Right renal pelvis (tissue), 4 donors: ENCODE measurements at regions not wholly inside any gene's neighbourhood (a gene's known extent, or its start where the extent isn't known, plus 50 kb on each side); places are given as distances from the start of the nearest gene placed in this dataset.

Experiments
- DNase-seq, 4 donors: peaks; one replicate each; pipeline ENCODE4 v3.0.0-alpha.2; 2013; ENCODE audit warnings: low read depth in 4 of 4, low spot score in 3 of 4, missing footprints in 1 of 4

DNA sequence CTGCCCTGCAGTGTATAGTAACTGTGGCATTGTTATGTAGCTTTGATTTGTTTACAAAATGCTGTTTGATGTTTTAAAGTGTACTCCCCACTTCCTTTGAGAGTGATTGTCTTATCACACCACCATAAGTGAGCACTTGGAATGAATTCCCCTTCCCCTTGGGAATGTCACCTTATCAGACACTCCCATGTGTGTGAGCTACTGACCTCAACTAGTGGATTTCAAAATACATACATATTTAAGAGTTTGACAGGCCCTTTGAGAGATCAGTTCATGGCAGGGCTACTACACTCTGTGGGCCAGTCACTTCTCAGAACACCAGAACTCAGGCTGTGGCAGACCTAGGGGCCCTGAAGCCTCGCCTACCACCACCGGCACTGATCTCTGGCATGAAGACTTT is 547.6 kb downstream of the NR2F2 start:
- DNase-seq: no peak

DNA sequence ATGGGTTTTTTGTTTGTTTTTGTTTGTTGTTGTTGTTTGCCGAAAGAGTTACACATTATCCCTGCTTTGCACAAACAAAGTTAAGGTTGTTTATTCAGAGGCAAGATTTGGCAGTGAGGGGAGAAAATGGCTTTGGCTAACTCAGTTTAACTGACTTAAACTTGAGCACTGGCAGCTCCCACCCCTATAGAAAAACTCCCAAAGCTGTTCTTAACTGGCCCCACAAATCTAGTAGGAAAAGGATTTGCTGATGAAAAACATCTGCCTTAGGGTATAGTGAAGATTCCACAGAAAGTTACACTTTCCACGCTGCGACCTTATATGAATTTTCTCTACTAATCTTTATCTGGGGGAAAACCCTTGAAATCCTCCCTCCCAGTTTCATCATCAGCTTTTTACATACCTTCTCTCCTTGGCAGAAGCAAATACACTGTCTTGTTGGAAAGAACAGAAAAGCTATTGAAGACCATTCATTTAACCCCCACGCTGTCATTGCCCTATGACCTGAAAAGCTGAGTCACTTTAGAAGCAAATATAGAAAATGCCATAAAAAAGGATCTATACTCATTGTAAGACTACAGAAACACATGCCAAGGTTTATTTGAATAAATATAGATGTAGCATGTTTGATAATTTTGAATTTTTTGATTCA is 551.7 kb downstream of the NR2F2 start:
- DNase-seq: no peak

DNA sequence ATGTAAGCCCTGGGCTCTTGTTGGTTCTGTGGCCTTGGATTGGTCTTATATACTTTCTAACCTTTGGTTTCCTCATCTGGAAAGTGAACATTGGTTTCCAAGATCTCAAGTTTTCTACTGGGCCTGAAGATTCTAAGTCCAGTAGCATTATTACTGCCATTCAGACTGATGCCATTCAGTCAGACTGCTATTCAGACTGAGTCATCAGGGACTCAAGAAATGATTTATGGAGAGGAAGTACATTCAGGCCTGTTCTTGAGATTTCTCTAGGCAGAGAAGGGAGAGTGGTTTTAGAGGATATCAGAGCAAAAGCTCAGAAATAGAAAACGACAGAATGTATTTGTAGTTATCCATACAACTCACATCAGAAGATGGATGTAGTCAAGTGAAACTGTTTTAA is 557.2 kb downstream of the NR2F2 start:
- DNase-seq: no peak

DNA sequence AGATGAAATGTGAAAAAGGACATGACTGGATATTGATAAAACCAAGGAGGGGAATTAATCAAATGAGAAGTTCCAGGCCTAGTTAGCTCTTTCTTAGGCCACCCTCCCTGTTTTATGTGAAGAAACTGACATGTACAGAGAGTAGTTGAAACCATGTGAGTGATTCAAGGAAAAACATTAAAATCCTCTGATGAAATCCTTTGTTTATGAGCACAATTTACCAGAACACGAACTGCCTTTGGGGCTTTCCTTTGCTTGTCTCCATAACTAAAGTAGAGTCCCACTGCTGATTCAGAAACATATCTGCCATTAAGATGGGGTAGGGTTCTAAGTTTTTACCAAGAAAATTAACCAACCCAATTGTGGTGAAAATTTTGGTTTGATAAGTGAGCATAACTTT is 558.3 kb downstream of the NR2F2 start:
- no peak for DNase-seq

DNA sequence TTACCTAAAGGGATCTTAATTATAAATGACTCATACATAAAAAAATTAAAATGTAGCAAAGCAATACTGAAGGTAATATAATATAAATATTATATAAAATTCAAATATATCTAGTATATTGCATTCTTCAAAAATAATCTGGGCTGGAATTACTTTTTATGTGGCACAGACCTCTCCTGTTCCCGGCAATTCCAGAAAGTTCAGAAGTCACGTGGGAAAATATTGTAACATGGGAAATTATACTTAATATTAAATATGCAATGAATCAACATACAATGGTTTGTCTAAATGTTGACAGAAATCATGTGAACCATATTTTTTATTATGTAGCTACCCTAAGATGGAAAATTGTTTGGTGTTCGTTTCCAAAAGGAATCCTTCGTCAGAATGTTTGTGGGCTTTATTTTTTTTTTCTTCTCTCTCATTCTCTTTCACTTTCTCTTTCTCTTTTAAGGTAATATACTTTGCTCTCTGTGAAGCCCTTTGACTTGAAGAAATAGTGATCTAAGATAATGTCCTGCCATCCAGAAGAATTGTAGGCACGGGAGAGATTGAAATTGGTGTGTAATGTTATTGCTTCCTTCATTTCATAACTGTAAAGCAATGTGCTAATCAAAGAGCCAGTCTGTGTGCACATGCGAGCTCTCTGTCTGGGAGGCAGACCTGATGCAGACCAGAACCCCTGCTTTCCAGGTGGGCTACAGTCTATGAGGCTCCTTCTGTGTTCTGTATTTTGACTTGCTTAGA is 559.4 kb downstream of the NR2F2 start:
- DNase-seq: no peak

DNA sequence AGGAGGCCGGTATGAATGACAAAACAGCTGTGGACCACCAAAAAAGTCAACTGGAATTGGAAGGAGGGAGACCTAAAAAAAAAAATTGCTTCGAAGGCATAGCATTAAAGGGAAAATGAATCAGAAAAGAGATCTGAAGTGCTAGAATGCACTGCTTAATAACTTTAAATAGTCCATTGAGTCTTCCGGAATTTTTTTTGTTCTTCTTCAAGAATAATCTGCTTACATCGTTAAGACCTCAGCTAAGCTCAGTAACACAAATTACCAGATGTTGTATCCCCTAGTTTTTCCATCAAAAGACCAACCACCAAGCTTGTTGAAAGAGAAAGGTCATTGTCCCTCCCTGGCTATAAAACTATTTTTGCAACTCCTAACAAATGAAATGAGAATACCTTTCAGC is 560.5 kb downstream of the NR2F2 start:
- no peak for DNase-seq

DNA sequence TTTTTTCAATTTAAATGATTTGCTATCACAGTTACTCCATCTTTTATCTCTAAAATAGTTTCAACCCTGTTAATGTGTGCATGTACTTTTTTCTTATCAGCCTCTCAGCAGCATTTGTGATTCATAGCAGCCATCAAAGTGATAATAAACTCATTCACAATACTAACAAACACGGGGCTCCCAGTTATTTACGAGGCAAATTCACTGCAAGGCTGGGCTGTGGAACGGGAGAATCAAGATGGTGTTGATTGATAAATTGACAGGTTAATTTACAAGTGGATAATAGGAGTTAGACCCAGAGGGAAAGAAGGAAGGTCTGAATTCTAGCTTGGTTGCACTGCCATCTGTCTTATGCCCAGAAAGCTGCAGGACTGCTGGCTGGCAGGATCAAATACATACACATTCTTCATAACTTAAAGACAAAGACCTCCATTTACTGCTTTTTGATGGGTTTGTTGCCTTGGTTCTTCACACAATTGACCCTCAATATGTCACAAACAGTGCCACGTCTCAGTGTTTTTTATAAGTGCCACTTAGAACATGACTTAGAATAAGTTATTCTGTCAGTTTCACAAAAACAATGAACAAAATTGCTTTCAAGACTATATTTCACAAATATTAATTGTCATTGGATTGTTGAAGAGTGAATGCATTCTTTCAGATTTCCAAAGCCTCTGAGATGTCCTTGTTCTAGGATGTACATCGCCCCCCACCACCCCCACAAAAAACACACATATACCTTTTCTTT is 562.8 kb downstream of the NR2F2 start:
- peak in 1 of 4 donors; percentile 25 for DNase-seq

DNA sequence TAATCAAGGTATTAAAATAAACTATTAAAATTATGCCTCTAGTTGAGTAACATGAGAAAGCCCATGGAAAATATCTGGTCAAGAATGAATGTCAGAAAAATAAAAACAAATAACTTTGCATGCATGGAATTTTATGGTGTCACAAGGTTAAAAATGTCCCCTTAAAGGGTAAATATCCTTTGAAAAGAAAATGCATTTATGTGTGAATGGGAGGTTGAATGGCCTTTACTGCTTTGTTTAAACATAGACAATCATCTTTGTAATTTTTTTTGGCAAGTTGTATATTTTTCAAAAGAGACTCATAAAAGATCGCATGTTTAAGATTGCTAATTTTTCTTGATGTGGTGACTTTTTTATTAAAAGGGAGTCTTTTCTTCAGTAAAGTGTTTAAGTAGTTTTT is 564.2 kb downstream of the NR2F2 start:
- DNase-seq: no peak

DNA sequence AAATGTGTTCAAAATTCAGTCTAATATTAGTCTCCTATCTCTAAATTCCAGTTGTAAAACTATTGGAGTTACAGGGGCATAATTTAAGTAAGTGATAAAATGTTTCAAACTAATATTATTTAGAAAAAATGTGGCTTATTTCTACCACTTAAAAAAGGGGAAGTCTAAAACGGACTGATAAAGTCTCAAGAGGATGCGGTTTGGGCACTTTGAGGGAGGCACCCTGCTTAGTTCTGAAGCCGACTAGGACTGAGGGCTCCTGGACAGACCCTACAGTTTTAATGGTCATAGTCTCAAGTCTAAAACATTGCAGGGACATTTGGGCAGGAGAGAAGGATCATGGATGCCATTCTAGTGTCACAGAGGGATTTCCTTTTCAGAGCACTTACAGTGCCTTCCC is 566.3 kb downstream of the NR2F2 start:
- DNase-seq: no peak

DNA sequence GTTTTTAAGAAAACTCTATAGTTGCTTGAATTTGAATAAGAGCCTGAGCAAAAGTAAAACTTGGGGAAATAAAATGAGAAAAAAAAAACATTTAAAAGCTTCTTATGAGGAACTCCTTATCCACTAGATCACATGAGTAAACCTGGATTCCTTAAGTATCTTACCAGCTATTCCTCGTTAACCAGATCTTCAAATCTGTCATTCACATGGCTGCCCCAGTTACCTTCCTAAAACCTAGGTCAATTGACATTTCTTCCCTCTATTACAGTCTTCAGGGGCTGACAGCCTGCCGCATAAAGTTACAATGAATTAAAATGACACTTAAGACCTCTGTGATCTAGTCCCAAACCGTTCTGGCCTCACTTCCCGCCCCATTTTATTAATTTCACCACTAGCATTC is 583.6 kb downstream of the NR2F2 start:
- no peak for DNase-seq

DNA sequence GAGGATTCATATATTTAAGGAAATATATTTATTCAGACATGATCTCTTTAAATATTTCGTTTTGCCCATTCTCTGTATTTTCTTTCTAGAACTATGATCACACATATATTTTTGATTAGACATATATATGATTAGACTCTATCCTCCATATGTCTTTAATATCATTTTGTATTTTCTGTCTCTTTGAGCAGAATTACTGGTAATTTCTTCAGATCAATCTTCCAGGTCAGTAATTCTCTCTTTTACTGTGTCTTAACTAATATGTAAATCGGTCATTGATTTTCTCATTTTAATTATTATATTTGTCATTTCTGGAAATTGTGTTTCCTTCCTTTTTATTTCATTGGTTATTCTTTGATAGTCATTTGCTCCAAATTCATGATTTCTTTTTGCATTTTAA is 586.2 kb downstream of the NR2F2 start:
- DNase-seq: no peak

DNA sequence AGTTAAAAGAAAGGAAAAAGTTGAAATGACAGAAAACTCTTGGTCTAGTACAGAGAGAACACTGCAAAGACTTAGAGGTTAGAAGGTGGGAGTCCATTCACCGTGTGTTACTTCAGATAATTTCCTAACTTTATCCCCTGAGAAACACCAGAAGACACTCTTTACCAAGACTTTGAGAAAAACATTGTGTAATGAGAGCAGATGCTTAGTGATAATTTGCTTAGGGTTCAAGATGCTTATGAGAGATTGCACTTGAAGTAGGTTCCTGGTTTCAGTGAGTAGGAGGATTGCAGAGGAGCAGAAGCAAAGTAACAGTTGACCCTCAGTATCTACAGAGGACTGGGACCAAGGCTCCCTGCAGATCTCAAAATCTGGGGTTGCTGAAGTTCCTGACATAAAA is 594.1 kb downstream of the NR2F2 start:
- DNase-seq: no peak

DNA sequence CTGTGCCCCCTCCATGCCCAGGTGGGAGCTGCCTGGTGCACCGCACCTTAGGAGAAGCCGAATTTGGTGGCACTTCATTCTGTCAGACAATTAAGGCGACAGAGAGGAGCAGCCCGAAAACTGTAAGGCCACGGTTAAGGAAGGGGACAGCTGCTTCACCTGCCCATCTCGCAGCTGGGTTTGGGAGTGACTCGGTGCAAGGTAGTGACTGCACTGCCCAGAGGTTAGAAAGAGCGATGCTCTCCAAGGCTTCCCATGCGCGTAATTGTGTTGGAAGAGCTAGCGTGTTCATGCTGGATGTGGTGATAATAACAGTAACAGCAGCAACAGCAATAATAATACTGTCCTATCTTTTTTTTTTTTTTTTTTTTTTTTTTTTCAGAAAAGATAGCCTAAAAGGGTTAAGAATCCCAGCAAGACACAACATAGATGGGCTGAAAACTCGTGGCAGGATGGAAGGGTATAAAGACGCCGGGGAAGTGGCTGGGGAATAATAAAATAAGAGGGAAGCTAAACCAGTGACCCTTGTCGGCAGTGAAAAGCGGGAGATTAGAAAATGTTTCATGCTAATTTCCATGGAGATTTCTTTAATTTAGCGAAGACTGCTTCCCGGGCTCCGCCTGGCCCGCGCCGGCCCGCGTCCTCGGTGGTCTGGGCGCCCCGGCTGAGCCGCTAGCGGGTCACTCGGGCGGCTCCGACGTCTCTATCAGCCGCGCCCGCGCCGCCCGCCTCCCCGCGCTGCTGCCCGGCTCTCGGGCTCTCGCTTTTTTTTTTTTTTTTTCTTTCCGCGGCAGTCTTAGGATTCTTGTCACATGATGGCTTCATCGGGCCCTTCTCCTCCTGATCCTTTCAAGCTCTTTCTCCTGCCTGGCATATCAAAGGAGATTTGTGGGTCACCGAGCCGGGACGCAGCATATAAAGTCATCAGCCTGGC is 617.1 kb downstream of the NR2F2 start:
- peak in 3 of 4 donors; percentile 25 to 36 (median 31) for DNase-seq

DNA sequence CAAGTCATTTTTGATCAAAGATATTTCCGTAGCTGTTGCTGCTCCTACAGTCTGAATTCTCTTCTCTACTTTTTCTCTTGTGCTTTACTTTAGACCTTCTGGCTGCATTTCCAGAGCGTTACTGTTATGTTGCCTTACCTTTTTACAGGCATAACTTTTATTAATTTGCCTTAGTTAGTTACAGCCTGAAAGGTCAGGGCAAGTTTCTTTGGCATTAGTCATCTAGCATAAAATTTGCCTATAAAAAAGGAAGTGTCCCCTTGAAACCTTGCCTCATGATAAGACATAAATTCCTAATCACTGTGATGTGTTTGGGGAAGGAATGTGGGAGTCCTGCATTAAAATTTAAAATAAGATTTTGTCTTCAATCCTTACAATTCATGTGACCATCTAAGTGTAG is 618.5 kb downstream of the NR2F2 start:
- DNase-seq: no peak

DNA sequence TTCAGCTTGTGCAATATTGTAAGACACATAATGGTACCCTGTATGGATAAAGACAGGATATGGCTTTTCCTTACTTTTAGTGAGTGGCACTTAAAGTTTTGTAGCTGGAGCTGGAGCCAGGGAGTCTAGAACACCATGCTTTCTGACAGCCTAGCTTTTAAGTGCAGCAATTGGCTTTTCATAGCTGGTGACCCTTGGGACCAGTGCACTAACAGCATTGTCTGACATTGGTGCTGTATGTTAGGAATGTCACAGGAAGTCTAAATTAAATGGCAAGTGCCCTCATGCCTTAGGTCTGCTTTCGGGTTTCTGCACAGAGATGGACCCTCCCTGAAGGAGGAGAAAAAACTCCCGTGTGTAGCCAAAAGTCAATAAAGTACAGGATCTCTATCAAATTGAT is 628.2 kb downstream of the NR2F2 start:
- DNase-seq: no peak

DNA sequence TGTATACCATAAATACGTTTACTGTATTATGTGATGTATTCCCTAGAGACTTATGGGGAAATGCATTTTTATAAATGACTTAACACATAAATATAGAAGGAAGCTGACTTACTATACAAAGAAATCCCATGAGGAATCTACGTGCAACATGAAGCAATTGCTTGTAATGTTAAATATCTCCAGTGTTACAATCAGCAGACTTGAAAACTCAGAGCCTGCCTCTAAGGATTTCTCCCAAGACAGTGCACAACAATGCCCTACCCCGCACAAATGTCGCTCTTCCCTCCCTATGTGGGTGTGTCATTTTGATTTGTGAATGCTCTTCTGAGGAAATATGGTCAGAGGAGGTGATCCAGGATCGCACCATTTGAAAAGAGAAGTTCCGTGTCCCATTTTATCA is 629.0 kb downstream of the NR2F2 start:
- DNase-seq: no peak

DNA sequence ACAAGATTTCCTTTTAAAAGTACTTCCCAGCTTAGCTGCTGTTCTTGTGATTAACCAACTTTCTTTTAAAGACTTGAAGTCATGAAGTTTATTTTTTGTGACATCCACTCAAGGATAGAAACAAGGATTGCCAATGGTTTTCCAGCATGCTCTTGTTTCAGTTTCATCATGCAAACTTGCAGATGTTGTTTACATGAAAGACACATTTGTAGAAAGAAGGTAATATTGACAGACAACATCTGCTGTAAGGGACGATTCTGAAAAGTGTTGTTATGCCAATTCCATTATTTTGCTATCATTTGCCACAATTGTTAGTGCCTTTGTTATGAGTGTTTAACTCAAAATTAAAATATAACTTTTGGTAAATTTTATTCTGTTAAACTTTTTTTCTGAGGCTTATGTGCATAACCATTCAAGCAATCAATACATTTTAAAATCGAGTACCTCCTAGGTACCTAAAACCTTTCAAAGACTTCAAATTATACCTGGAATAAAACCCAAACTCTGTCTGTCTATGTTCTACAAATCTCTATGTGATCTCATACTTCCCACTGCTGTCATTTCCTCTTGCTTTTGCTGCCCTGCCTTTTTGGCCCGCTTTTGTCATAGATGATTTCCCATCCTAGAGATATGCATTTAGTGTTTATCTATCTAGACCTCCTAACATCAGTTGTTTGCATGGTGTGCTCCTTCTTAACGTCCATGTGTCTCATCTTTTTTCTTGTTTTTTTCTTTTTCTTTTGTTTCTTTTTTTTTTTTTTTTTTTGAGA is 630.4 kb downstream of the NR2F2 start:
- DNase-seq: no peak

DNA sequence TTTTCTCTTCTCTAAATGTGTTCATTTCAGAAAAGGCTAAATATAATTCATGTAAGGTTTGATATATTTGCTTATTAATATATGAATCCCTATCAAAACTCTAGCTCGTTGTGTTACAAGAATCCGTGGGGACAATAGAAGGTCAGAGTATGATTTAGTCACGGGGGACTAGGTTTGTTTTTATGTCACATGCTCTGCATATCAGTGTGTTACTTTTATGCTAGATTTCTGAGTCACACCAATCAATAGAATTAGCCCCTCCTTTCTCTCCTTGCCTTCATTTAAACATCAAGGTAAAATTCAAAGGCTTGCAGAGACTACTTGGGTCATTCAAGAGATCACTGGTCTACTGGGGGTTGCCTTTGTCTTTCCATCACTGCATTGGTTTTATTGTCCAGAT is 636.1 kb downstream of the NR2F2 start:
- DNase-seq: no peak

DNA sequence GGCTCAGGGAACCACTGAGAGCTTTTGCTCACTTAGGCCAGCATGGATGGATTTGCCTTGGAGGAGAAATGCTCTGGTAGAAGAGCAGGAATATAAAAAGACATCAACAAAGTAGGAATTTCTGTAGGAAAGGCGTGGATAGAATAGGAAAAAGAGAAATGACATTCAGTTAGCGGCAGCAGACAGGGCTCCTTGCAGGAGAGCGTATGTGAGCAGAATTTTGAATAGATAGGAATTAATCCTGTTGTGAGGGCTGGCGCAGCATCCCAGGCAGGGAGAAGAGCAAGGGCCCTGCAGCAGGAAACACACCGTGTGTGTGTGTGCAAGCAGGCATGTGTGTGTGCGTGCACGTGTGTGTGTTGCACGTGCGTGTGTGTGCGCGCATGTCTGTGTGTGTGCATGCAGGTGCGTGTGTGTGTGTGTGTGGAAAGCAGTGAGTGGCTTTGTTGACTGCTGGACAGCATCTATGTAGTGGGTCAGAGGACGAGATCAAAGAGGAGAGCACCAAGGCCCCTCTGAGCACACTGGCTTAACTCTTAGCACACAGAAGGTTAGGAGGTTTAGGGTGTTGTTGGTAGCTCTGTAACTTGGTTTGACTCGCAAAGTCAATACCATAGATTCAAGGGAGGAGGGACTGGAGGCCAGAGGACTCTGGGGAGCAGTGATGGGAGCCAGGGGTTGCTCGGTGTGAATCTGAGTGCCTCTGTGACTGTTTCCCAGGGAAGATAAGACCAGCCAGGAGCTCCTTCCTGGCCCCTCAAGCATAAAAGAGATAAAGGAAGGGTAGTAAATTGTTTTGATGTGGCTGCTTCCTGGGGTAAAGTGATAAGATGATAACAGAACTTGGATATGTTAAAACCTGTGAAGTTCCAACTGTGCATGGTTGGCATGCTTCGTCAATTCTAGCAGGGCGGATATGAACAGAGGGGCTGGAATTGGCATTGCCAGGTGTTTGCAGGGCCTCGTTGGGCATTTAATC is 639.5 kb downstream of the NR2F2 start:
- DNase-seq: no peak
